ENCODE measurements at regions not wholly inside any gene's neighbourhood (a gene's known extent, or its start where the extent isn't known, plus 50 kb on each side); places are given as distances from the start of the nearest gene placed in this dataset.

DNA sequence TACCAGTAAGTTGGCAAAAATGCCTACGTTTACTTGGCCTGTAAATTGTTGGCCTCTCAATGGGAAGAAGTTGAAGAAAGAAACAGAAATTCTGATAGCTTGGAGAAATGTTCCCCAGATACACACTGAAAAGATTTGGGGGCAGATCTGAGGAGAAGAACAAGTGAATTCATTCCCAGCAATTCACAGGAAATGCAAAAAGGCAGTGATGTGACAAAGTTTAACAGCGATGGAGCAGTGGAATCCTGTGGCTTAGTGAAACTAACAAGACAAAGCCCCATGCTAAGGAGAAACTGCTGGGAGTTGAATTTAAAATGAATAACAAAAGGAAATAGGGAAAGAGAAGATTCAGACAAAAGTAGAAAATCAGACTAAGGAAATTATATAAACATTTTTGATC lies 213.2 kb upstream of the EDIL3 start:
- TF ChIP-seq POLR2A (IDR thresholded peaks at IDR 0.05; ENCODE audit: low read length), result no peak
- TF ChIP-seq, protein P1, sequence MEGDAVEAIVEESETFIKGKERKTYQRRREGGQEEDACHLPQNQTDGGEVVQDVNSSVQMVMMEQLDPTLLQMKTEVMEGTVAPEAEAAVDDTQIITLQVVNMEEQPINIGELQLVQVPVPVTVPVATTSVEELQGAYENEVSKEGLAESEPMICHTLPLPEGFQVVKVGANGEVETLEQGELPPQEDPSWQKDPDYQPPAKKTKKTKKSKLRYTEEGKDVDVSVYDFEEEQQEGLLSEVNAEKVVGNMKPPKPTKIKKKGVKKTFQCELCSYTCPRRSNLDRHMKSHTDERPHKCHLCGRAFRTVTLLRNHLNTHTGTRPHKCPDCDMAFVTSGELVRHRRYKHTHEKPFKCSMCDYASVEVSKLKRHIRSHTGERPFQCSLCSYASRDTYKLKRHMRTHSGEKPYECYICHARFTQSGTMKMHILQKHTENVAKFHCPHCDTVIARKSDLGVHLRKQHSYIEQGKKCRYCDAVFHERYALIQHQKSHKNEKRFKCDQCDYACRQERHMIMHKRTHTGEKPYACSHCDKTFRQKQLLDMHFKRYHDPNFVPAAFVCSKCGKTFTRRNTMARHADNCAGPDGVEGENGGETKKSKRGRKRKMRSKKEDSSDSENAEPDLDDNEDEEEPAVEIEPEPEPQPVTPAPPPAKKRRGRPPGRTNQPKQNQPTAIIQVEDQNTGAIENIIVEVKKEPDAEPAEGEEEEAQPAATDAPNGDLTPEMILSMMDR (IDR thresholded peaks at IDR 0.05), result no peak
- no peak for TF ChIP-seq NFE2L2 (conservative IDR thresholded peaks at IDR 0.05; ENCODE audit: low read length)
- no peak for TF ChIP-seq BCL3 (IDR thresholded peaks at IDR 0.05)
- no peak for TF ChIP-seq JUN (IDR thresholded peaks at IDR 0.05)
- no peak for TF ChIP-seq EP300 (IDR thresholded peaks at IDR 0.05)
- TF ChIP-seq MAFK (IDR thresholded peaks at IDR 0.05; ENCODE audit: partially characterized antibody), result no peak
- TF ChIP-seq HDAC2 (IDR thresholded peaks at IDR 0.05), result no peak
